Stimulated activated CD4-positive, alpha-beta T cell treated with anti-CD3 and anti-CD28 coated beads, Interleukin-12 subunit alpha, Interleukin-12 subunit beta, amount 100 ng/mL, for 4 hours (primary cell): ENCODE measurements at regions not wholly inside any gene's neighbourhood (a gene's known extent, or its start where the extent isn't known, plus 50 kb on each side); places are given as distances from the start of the nearest gene placed in this dataset.

ENCODE experiments used
- DNase-seq: peaks from one replicate; pipeline ENCODE4 v3.0.0-alpha.2; 2020

- DNase-seq: no peak
Measured at GRCh38 chr1:108082738-108083562, 117.2 kb downstream of the SLC25A24 start.

GRCh38 chr1:108082001-108082400 lies 117.0 kb upstream of the VAV3 start:
- no peak for DNase-seq

- no peak for DNase-seq
Measured at GRCh38 chr1:108080448-108080847, 115.5 kb upstream of the VAV3 start.

- DNase-seq: peak; percentile 27
Measured at GRCh38 chr1:108079440-108080025, 114.6 kb upstream of the VAV3 start.

GRCh38 chr1:108077991-108078390 lies 113.0 kb upstream of the VAV3 start:
- DNase-seq: no peak

GRCh38 chr1:108075055-108075454 lies 110.1 kb upstream of the VAV3 start:
- no peak for DNase-seq

- no peak for DNase-seq
Measured at GRCh38 chr1:108072776-108073175, 107.8 kb upstream of the VAV3 start.

- DNase-seq: no peak
Measured at GRCh38 chr1:108072212-108072611, 107.2 kb upstream of the VAV3 start.

- DNase-seq: no peak
Measured at GRCh38 chr1:108071601-108072000, 106.6 kb upstream of the VAV3 start.

GRCh38 chr1:108070662-108071061 lies 105.7 kb upstream of the VAV3 start:
- no peak for DNase-seq

- DNase-seq: no peak
Measured at GRCh38 chr1:108067884-108068540, 103.0 kb upstream of the VAV3 start.

GRCh38 chr1:108066808-108067207 lies 101.8 kb upstream of the VAV3 start:
- no peak for DNase-seq

- no peak for DNase-seq
Measured at GRCh38 chr1:108064255-108064654, 99.3 kb upstream of the VAV3 start.

- no peak for DNase-seq
Measured at GRCh38 chr1:108063703-108064102, 98.7 kb upstream of the VAV3 start.

- no peak for DNase-seq
Measured at GRCh38 chr1:108059945-108060344, 95.0 kb upstream of the VAV3 start.

GRCh38 chr1:108057541-108057940 lies 92.6 kb upstream of the VAV3 start:
- no peak for DNase-seq

GRCh38 chr1:108056436-108056990 lies 91.5 kb upstream of the VAV3 start:
- DNase-seq: no peak

GRCh38 chr1:108055387-108055786 lies 90.4 kb upstream of the VAV3 start:
- DNase-seq: no peak

- DNase-seq: no peak
Measured at GRCh38 chr1:108054396-108054795, 89.4 kb upstream of the VAV3 start.

GRCh38 chr1:108053270-108054013 lies 88.5 kb upstream of the VAV3 start:
- DNase-seq: no peak

GRCh38 chr1:108051631-108052377 lies 86.8 kb upstream of the VAV3 start:
- no peak for DNase-seq

GRCh38 chr1:108050911-108051629 lies 86.1 kb upstream of the VAV3 start:
- no peak for DNase-seq
